ENCODE measurements at regions not wholly inside any gene's neighbourhood (a gene's known extent, or its start where the extent isn't known, plus 50 kb on each side); places are given as distances from the start of the nearest gene placed in this dataset.

GRCh38 chr4:166498546-166498945 is 625.5 kb downstream of the TLL1 start:
- no peak for FAIRE-seq

DNA sequence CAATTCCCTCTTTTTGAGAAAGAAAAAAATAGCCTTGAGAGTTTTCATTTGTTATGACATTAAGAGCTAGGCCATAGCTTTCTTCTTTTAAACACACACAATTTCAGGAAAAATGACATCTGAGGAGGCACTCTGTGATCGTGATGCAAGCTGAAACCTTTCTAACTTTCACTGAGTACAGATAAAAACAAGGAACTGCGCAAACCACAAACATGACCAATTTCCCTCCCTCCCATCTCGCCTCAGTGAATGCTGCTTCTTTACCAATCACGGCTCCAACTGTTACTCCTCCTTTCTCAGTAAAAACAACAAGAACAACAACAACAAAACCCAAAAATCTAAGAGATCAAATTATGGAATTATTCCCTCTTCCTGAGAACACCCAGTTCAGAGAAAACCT is 626.8 kb downstream of the TLL1 start:
- FAIRE-seq: no peak

DNA sequence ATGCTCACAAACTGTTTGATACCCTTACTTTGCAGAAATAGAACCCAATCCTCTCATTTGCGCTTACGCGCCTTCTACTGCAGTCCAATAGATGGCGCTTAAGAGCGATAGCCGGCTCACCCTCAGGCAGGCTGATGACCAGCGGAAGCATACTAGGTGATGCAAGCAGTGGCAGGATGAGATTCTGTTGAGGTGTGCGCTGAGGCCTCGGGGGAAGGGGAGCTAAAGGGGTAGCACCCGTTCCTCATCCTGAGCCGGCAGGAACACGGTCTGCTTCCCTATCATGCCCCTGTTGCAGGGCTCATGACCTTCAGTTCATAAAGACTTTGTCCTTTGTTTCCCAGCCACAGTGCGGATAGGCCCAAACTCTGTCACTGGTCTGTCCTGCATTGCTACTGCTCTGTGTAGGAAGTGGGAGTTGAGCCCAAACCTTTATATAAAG is 628.9 kb downstream of the TLL1 start:
- FAIRE-seq: no peak

DNA sequence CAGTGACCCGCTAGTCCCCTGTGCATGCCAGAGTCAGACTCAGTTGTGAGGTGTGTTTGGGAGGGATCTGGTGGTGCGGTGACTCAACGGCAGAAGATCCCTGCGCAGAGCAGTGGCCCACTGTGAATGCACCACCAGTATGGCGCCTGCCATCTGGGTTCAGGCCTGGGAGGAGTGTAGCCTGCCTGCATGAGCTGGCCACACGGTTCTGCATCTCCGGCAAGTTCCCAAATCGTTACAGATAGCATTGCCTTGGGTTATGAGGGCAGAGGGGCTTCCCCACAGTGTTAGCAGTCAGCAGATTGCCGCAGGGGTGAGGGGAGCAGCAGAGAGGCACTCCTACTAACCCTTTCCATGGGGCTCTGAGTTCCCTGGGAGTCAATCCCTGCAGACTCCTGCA is 629.6 kb downstream of the TLL1 start:
- no peak for FAIRE-seq

- no peak for FAIRE-seq
These were observed 633.0 kb downstream of the TLL1 start for GRCh38 chr4:166506051-166506450.

- FAIRE-seq: no peak
These were observed 639.2 kb downstream of the TLL1 start for GRCh38 chr4:166512267-166512666.

- FAIRE-seq: no peak
These were observed 645.3 kb downstream of the TLL1 start for GRCh38 chr4:166518315-166518714.

DNA sequence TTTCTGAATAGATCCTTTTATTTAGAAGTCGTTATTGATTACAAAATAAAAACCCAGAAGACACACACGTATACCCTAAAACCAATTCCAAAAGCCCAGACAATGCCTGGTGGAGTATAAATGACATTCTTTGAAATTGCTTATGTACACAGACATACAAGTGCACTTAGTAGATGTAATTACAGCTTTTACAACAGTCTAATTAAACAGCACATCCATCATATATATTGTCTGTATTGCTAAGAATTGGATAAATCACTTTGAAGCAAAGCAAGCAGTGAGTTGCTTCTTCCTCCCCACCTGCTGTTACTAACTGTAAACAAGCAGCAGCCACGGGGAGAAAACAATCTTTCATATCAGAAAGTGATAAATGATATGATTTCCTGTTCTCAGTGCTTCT is 645.7 kb downstream of the TLL1 start:
- FAIRE-seq: no peak

- no peak for FAIRE-seq
These were observed 646.7 kb downstream of the TLL1 start for GRCh38 chr4:166519774-166520173.

DNA sequence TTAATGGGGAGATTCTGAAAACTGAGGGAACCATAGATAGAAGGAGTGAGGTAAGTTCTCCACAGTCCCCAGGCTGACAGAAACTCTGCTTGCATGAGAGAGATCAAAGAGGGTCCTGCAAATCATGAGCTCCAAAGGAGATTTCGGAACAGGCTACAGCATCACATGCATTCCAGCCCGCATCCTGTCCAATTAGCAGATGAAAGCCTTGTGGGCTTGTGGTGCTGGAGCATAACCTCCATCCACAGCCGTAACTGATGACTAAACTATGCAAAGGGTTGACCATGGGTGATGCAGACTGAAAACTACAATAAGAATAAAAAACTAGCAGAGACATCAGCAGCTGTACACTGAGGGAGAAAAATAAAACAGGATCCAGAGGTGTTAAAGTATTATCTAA is 654.5 kb downstream of the TLL1 start:
- no peak for FAIRE-seq

DNA sequence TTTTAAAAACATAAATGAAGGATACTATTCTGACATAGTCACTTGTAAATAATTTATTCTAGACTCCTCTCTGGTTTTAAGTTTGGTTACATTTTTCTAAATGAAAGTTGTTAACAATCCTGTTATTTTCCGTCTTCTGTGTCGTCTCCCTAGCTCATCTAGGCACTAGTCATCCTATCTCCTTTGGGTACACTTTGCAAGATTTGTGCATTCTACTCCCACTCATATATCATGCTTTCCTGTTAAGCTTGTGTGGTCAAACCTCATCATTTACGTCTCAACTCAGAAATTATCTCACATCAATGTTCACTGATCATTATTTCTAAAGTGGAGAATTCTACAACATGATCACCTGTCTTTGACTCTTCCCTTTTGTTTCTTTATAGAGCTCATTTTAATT is 658.7 kb downstream of the TLL1 start:
- FAIRE-seq: no peak

- no peak for FAIRE-seq
These were observed 662.8 kb downstream of the TLL1 start for GRCh38 chr4:166535865-166536264.

DNA sequence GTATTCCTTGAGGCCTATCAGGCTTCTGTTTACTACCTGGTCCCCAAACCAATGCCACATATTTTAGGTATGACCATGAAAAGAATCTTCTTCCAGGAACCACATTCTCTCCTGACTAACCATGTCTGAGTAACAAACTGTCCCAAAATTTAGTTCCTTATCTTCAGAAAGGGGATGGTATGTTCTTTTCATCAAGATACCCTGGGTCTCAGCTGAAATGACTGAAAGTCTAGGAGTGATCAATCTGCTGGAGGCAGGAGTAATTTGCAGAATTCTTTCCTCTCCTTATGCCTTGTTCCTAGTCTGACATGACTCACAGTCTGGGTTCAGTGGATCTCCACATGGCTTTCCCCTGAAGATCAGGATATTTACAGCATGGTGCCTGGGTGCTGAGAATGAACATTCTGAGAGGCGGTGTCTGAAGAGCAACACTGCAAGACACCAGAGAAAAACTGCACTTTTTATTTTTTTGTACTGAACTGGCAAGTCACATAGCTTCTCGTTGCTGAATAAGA is 665.5 kb downstream of the TLL1 start:
- no peak for FAIRE-seq

GRCh38 chr4:166546009-166546408 is 673.0 kb downstream of the TLL1 start:
- FAIRE-seq: no peak

DNA sequence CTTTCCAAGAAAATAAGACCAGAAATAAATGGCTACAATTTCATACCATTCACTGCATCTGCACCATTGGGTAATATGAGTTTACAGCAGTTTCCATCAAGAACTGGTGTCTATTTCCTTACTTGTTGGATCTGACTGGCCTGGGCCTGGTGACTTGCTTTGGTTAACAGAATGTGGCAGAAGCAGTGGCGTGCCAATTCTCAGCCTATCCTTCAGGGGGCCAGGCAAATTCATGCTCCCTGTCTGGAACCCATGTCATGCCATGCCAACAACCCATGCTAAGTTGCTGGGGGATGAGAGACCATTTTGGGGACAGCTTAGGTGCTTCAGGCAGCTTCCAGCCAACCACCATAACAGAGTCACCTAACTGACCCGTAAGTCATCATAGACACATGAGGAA is 656.7 kb downstream of the SPOCK3 start:
- FAIRE-seq: no peak

DNA sequence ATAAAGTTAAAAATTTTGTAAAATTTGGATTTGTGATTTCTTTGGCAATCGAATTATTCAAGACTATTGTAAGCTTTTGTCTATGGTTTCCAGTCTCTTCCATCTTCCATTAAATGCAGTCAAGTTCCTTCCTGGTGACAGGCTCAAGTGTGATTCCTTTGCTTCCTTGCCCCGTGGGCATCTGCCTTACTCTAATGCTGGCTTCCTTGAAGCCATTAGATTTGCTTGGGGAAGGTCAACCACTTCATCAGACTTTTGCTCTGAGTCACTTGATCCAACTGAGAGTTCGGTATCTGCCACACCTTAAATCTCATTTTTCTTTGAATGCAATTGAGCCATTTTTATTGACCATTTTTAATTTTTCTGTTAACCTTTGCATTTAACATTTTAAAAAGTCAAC is 648.8 kb downstream of the SPOCK3 start:
- no peak for FAIRE-seq

DNA sequence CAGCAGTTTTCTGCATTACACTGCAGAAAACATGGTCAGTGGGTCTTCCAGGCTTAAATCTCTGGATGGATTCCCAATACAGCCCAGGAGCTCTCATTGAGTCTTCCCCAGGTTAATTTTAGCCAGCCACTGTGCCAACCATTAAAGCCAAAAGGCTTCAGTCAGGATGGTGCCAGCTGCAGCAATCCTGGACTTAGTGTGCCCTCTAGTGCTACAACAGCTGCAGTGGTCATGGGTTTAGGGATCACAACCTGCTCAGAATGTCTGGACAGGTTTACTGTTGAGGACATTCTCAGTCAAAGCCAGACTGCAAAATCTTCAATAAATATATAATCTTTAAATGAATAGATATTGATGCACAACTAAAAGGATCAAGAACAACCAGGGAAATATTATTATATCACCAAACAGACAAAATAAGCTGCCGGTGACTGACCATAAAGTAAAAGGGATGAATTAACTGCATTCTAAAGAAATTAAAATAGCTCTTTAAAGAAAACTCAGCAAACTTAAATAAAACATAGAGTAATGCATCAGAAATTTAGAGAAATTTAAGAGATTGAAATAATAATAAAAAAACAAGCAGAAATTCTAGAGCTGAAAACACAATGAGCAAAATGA is 639.9 kb downstream of the SPOCK3 start:
- no peak for FAIRE-seq

DNA sequence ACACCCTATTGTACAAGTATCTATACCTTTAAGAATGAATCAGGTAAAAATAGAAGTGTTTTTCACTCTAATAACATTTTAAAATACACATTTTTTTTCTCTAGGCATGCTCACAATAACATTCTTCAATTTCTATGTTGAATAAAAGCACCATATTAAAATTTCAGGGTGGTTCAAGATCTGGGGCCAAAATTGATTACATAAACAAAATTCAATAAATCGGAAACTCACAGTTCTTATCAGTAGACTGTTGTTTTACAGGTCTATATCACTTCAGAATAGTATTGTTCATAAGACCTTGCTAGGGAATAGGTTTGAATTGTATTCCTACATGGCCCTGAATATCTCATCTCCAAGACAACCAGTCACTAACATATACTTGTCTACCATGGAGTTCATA is 634.0 kb downstream of the SPOCK3 start:
- no peak for FAIRE-seq

DNA sequence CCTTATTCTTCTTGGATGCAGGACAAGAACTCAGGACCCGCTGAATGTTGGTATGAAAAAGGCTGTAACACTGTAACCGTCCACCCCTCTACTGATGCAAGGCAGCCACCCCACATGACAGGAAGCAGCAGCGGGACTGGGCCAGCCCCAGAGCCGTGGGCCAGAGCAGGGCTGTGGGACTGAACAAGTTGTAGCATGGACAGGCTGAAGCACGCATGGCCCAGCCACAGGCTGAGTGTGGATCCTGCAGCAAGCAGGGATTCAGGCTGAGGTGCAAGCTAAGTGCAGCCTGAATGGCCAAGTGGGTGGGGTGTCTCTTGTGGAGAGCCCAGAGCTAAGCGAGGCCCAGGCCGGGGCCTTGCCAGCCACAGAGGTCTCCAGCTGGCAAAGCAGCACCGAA is 632.2 kb downstream of the SPOCK3 start:
- FAIRE-seq: no peak

DNA sequence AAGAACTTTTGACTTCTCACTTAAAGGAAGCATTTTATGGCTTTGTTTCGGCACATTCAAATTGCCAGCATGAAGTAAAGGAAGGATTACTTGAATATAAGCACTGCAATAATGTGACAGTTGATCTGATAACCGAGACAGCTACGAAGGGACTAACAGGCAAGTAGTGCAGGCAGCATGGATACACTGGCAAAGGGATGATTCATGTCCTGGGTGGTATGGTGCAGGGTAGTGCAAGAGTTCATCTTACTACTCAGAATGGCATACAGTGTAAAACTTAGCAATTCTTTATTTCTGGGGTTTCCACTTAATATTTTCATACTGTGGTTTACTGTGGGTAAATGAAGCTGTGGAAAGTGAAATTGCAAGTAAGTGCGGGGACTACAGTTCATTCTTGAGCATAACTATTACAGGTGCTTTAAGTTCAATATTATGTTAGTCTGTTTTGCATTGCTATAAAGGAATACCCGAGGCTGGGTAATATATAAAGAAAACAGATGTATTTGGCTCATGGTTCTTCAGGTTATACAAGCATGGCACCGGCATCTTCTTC is 611.8 kb downstream of the SPOCK3 start:
- no peak for FAIRE-seq

GRCh38 chr4:166625018-166625637 is 609.2 kb downstream of the SPOCK3 start:
- FAIRE-seq: no peak

DNA sequence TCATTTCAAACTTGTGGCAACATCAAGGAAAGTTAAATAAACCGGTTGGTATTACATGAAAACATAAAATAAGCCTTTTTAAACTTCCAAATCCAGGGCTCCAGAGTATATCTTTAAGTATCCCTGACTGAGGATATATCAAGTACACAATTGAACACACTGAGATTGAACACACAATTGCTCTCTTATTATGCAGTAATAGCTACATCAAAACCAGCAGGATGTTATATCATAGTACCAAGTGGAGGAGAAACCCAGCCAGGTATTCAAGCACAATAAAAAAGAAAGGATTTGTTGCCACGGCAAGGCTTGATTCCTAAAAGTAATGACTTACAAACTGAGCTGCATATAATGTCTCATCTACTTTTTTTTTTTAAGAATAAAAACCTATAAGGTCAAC is 605.8 kb downstream of the SPOCK3 start:
- FAIRE-seq: no peak

GRCh38 chr4:166635367-166635766 is 598.9 kb downstream of the SPOCK3 start:
- no peak for FAIRE-seq

DNA sequence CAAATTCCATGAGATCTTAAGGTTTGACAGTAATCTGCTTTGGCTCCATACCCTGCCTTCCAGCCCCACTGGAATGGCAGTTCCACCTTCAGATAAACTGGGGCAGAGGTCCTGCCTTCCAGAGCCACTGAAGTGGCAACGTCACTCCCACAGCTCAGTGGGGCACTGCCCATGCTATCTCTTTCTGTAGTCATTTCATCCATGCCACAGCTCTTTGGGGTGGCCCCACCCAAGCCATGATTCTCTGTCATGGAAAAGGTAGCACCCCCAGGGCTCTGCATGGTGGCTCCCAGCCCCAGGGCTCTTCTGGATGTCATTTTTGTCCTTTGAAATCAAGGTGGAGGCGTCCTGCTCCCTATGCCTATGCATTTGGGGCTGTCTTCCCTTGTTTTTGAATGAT is 596.5 kb downstream of the SPOCK3 start:
- FAIRE-seq: no peak

- FAIRE-seq: no peak
These were observed 579.1 kb downstream of the SPOCK3 start for GRCh38 chr4:166655231-166655630.
